ENCODE measurements at regions not wholly inside any gene's neighbourhood (a gene's known extent, or its start where the extent isn't known, plus 50 kb on each side); places are given as distances from the start of the nearest gene placed in this dataset.

DNA sequence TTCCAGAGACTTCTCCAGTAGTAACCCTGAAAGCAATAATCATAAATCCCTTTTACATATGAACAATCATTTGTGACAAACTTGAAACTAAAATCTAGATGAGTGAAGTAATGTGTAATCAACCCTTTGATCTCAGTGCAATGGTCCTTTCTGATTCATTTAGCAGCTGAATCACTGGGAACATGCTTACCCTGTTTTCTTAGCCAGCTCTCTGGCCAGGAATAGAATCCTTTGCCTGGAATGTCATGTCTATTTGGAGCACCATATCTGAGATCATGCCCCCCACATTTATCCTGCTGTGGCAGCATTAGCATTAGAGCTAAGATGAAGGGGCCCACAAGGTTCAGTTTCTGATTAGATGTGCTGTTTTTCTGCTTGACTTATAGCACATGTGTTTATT lies 309.8 kb downstream of the OXSM start:
- Histone ChIP-seq H3K27ac (no peak overlapping the region), H3K27me3 (no peaks in the 10 kb centered on the region), H3K36me3 (no peaks in the 10 kb centered on the region), H3K4me3 (no peak overlapping the region), H3K9me3 (peaks cover 0 to 4% (median 0%) of the 10 kb centered on the region in 4 donors), H3K4me1 (no peaks in the 10 kb centered on the region)
- no peak for DNase-seq
- TF ChIP-seq, protein P1, sequence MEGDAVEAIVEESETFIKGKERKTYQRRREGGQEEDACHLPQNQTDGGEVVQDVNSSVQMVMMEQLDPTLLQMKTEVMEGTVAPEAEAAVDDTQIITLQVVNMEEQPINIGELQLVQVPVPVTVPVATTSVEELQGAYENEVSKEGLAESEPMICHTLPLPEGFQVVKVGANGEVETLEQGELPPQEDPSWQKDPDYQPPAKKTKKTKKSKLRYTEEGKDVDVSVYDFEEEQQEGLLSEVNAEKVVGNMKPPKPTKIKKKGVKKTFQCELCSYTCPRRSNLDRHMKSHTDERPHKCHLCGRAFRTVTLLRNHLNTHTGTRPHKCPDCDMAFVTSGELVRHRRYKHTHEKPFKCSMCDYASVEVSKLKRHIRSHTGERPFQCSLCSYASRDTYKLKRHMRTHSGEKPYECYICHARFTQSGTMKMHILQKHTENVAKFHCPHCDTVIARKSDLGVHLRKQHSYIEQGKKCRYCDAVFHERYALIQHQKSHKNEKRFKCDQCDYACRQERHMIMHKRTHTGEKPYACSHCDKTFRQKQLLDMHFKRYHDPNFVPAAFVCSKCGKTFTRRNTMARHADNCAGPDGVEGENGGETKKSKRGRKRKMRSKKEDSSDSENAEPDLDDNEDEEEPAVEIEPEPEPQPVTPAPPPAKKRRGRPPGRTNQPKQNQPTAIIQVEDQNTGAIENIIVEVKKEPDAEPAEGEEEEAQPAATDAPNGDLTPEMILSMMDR (IDR thresholded peaks at IDR 0.05), result no peak
- no peak for TF ChIP-seq POLR2A (IDR thresholded peaks at IDR 0.05)

DNA sequence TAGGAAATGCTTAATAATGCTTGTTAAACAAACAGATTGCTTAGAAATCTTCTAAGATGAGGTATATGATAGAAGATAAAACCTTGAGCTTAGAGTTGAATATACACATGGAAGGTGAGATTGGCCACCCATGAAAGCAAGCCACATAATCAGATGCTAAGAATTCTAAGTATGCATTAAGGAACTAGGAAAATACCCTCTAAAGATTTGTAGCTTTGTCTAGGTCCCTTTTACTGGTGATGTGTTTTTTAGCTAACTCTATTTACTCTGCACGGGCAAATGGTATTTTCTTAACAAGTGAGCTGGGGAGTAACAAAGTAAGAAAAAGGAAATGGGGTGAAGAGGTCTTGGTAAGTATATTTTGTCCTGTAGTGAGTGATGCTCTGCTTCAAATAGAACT lies 310.3 kb downstream of the OXSM start:
- Histone ChIP-seq H3K27ac (no peak overlapping the region), H3K27me3 (no peaks in the 10 kb centered on the region), H3K9me3 (peaks cover 0 to 4% (median 0%) of the 10 kb centered on the region in 4 donors), H3K4me3 (no peak overlapping the region), H3K36me3 (no peaks in the 10 kb centered on the region), H3K4me1 (no peaks in the 10 kb centered on the region)
- no peak for DNase-seq
- TF ChIP-seq, protein P1 (IDR thresholded peaks at IDR 0.05), result no peak
- no peak for TF ChIP-seq POLR2A (IDR thresholded peaks at IDR 0.05)

DNA sequence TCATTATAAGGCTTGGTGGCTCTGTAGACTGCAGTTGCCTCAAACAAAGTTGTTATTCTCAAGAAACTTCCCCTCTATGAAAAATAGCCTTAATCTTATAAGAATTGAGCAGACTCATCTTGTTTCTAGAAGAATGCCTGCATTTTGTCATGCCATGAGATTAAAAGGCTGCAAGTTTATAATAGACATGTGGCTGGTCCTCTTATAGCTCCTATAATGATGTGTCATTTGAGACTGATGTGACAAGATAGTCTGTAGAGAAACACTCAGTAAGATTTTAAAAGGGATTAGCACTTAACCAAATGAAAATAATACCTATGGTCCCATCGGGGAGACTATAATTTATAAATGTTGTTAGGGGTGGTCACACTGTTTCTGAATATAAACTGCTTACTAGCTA lies 312.5 kb downstream of the OXSM start:
- H3K36me3 ChIP-seq, result no peaks in the 10 kb centered on the region
- TF ChIP-seq, protein P1 (IDR thresholded peaks at IDR 0.05), result no peak
- no peak for TF ChIP-seq POLR2A (IDR thresholded peaks at IDR 0.05)
- H3K27me3 ChIP-seq, result no peaks in the 10 kb centered on the region
- H3K27ac ChIP-seq, result no peak overlapping the region
- H3K4me1 ChIP-seq, result no peaks in the 10 kb centered on the region
- no peak overlapping the region for H3K4me3 ChIP-seq
- no peak for DNase-seq
- H3K9me3 ChIP-seq, result peaks cover 0 to 2% (median 0%) of the 10 kb centered on the region in 4 donors

DNA sequence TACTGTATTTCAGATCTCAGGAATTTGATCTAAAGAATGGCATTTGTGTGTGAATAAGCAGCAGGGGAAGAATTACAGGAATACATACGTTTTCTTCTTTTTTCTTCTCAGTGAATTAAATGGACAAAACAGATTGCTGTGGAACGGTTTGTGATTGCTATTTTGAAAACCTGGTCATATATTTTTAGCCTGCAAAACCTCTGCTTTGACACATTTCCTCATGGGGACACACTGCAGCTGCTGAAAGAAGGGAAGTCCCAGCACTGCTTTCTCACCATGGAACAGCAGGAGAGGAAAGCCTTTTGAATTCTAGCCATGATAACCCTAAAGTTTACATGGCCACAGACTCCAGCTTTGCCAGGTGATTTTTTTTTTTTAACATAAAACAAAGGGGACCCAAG lies 315.0 kb downstream of the OXSM start:
- no peak overlapping the region for H3K4me3 ChIP-seq
- H3K4me1 ChIP-seq, result no peaks in the 10 kb centered on the region
- no peaks in the 10 kb centered on the region for H3K9me3 ChIP-seq
- H3K27ac ChIP-seq, result no peak overlapping the region
- no peaks in the 10 kb centered on the region for H3K36me3 ChIP-seq
- no peak for DNase-seq
- H3K27me3 ChIP-seq, result no peaks in the 10 kb centered on the region
- TF ChIP-seq, protein P1 (IDR thresholded peaks at IDR 0.05), result no peak
- no peak for TF ChIP-seq POLR2A (IDR thresholded peaks at IDR 0.05)

DNA sequence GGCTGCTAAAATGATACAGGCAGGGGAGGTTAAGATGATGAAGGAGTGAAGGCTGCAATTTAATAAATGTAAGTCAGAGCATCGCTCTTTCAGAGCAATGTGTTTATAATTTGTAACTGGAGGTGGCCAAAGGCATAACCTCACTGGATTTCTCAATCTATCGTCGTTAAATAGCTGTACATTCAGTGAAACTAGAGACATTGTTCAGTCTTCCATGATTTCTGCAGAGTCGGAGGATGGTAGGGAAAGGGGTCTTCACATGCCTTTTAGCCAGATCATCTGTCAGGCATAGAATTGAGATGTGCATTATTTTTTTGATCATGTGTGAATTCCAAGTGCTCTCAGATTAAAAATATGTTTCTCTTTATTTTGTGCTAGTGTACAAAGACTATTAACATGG lies 315.4 kb downstream of the OXSM start:
- Histone ChIP-seq H3K4me3 (no peak overlapping the region), H3K27ac (no peak overlapping the region), H3K4me1 (no peaks in the 10 kb centered on the region), H3K9me3 (no peaks in the 10 kb centered on the region), H3K27me3 (no peaks in the 10 kb centered on the region), H3K36me3 (no peaks in the 10 kb centered on the region)
- no peak for DNase-seq
- TF ChIP-seq POLR2A (IDR thresholded peaks at IDR 0.05), result no peak
- TF ChIP-seq, protein P1 (IDR thresholded peaks at IDR 0.05), result no peak

DNA sequence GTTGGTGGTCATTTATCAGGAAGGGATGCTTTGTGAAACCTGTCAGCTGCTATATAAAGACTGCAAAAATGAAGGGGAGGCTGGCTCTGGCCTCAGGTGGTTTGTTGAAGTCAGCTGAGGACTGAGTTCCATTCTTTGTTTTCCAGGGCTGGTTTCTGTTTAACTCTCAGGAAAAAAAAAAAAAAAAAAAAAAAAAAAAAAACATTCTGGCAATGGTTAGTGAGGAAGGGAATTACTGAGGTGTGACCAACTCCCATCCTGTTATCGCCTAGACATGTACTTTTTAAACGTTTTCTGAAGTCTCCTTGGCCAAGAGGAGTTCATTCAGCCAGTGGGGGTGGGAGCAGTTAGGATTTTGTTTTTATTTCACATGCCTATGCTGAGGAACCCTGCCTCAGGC lies 316.3 kb downstream of the OXSM start:
- H3K9me3 ChIP-seq, result no peaks in the 10 kb centered on the region
- no peak overlapping the region for H3K4me3 ChIP-seq
- no peaks in the 10 kb centered on the region for H3K36me3 ChIP-seq
- DNase-seq, result no peak
- no peaks in the 10 kb centered on the region for H3K27me3 ChIP-seq
- H3K27ac ChIP-seq, result no peak overlapping the region
- no peaks in the 10 kb centered on the region for H3K4me1 ChIP-seq
- TF ChIP-seq, protein P1 (IDR thresholded peaks at IDR 0.05), result no peak
- TF ChIP-seq POLR2A (IDR thresholded peaks at IDR 0.05), result no peak
